ENCODE measurements at regions not wholly inside any gene's neighbourhood (a gene's known extent, or its start where the extent isn't known, plus 50 kb on each side); places are given as distances from the start of the nearest gene placed in this dataset.

- Histone ChIP-seq H3K4me3 (ENCODE audit: low read depth, low read length, poor library complexity, severe bottlenecking) (no peak overlapping the region), H3K4me1 (ENCODE audit: insufficient read depth, low read length, poor library complexity, severe bottlenecking) (no peaks in the 10 kb centered on the region), H3K79me2 (ENCODE audit: insufficient read depth, low read depth, low read length) (no peaks in the 10 kb centered on the region), H3K27ac (ENCODE audit: low read depth, low read length, poor library complexity, severe bottlenecking) (no peak overlapping the region), H3K36me3 (ENCODE audit: insufficient read depth, low read length) (no peaks in the 10 kb centered on the region), H4K20me1 (ENCODE audit: insufficient read depth, low read length) (no peaks in the 10 kb centered on the region), H3K4me2 (ENCODE audit: low read length) (no peak overlapping the region), H2AFZ (ENCODE audit: low read length) (no peak overlapping the region), H3K9me2 (ENCODE audit: insufficient read depth, low read length) (no peaks in the 10 kb centered on the region), H3K9me3 (ENCODE audit: low read length) (peaks cover 14% of the 10 kb centered on the region; the same call in 1 of the 2 replicates)
- CTCF ChIA-PET (ENCODE audit: unreplicated experiment), result no interaction called here
- BruUV-seq (replicated peaks), result no TSS peak
- TF ChIP-seq CTCF (conservative IDR thresholded peaks at IDR 0.05; ENCODE audit: low read length) (no peak), EZH2phosphoT487 (IDR thresholded peaks at IDR 0.05; ENCODE audit: borderline replicate concordance, low read depth, low read length) (no peak)
- intact Hi-C loops (cut with micrococcal nuclease; ENCODE audit: unreplicated experiment), result no loop called here
- POLR2A ChIA-PET, result no interaction called here
- no peak for DNase-seq (ENCODE audit: low spot score)
These were observed 782.4 kb upstream of the ROBO1 start for GRCh38 chr3:80550174-80550573.

- no peak overlapping the region for H3K4me2 ChIP-seq (ENCODE audit: low read length)
- intact Hi-C loops (cut with micrococcal nuclease; ENCODE audit: unreplicated experiment), result no loop called here
- no peaks in the 10 kb centered on the region for H3K79me2 ChIP-seq (ENCODE audit: insufficient read depth, low read depth, low read length)
- no TSS peak for BruUV-seq (replicated peaks)
- no peaks in the 10 kb centered on the region for H3K9me2 ChIP-seq (ENCODE audit: insufficient read depth, low read length)
- H3K27ac ChIP-seq (ENCODE audit: low read depth, low read length, poor library complexity, severe bottlenecking), result no peak overlapping the region
- H2AFZ ChIP-seq (ENCODE audit: low read length), result no peak overlapping the region
- H3K9me3 ChIP-seq (ENCODE audit: low read length), result peaks cover 14% of the 10 kb centered on the region; the same call in 1 of the 2 replicates
- TF ChIP-seq CTCF (conservative IDR thresholded peaks at IDR 0.05; ENCODE audit: low read length) (no peak), EZH2phosphoT487 (IDR thresholded peaks at IDR 0.05; ENCODE audit: borderline replicate concordance, low read depth, low read length) (no peak)
- H3K4me3 ChIP-seq (ENCODE audit: low read depth, low read length, poor library complexity, severe bottlenecking), result no peak overlapping the region
- no peaks in the 10 kb centered on the region for H4K20me1 ChIP-seq (ENCODE audit: insufficient read depth, low read length)
- no peaks in the 10 kb centered on the region for H3K36me3 ChIP-seq (ENCODE audit: insufficient read depth, low read length)
- DNase-seq (ENCODE audit: low spot score), result no peak
- POLR2A ChIA-PET, result no interaction called here
- CTCF ChIA-PET (ENCODE audit: unreplicated experiment), result no interaction called here
- no peaks in the 10 kb centered on the region for H3K4me1 ChIP-seq (ENCODE audit: insufficient read depth, low read length, poor library complexity, severe bottlenecking)
These were observed 781.4 kb upstream of the ROBO1 start for GRCh38 chr3:80549173-80549572.

- TF ChIP-seq CTCF (conservative IDR thresholded peaks at IDR 0.05; ENCODE audit: low read length) (no peak), EZH2phosphoT487 (IDR thresholded peaks at IDR 0.05; ENCODE audit: borderline replicate concordance, low read depth, low read length) (no peak)
- Histone ChIP-seq H3K4me3 (ENCODE audit: low read depth, low read length, poor library complexity, severe bottlenecking) (no peak overlapping the region), H3K4me1 (ENCODE audit: insufficient read depth, low read length, poor library complexity, severe bottlenecking) (no peaks in the 10 kb centered on the region), H3K79me2 (ENCODE audit: insufficient read depth, low read depth, low read length) (no peaks in the 10 kb centered on the region), H2AFZ (ENCODE audit: low read length) (no peak overlapping the region), H3K36me3 (ENCODE audit: insufficient read depth, low read length) (no peaks in the 10 kb centered on the region), H3K9me2 (ENCODE audit: insufficient read depth, low read length) (no peaks in the 10 kb centered on the region), H4K20me1 (ENCODE audit: insufficient read depth, low read length) (no peaks in the 10 kb centered on the region), H3K27ac (ENCODE audit: low read depth, low read length, poor library complexity, severe bottlenecking) (no peak overlapping the region), H3K9me3 (ENCODE audit: low read length) (no peaks in the 10 kb centered on the region), H3K4me2 (ENCODE audit: low read length) (no peak overlapping the region)
- DNase-seq (ENCODE audit: low spot score), result no peak
- CTCF ChIA-PET (ENCODE audit: unreplicated experiment), result no interaction called here
- POLR2A ChIA-PET, result no interaction called here
- no TSS peak for BruUV-seq (replicated peaks)
- intact Hi-C loops (cut with micrococcal nuclease; ENCODE audit: unreplicated experiment), result no loop called here
These were observed 775.4 kb upstream of the ROBO1 start for GRCh38 chr3:80543154-80543553.
